NCI-H748 treated with DMSO at 0.1 percent for 48 hours (cell line): ENCODE measurements at regions not wholly inside any gene's neighbourhood (a gene's known extent, or its start where the extent isn't known, plus 50 kb on each side); places are given as distances from the start of the nearest gene placed in this dataset.

Experiments
- DNase-seq: peaks from one replicate; lab custom pipeline; 2025; lab: John Stamatoyannopoulos, UW

GRCh38 chr12:75564398-75564797, 53.0 kb upstream of the KRR1 start:
- DNase-seq = no peak

DNA sequence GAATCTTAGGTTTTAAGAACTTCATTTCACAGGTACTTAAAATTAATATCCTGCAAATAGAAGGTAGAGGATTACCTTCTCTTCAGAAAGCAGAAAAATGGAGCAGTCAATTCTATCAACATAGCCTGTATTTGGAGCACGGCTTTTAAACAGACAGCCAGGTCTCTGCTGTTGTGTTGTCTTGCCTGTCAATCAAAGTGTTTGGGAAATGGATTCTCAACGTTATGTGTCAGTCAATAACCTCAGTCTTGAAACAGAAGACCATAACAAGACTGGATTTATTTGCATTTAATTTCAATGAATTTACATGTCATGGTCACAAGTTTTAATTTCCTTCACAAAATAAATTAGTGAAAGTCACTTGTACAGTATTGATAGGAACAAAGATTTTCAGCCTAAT, 51.9 kb upstream of the KRR1 start:
- DNase-seq = no peak

DNA sequence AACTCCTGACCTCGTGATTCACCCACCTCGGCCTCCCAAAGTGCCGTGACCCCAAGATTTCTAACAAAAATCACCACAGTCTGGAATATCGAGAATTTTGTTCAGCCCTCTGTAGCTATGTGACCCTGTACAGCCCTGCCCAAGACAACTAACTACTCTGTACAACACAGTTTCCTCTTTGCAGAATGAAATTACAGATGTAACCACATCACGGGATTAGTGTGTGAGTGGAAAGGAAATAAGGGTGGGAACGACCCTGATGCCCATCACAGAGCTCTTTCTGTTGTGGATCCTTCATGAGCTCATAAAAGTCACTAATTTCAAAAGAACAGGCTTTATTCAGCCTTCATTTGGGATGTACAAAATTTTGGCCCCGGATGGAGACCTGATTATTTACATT, 50.5 kb upstream of the KRR1 start:
- DNase-seq = no peak
